SK-N-SH treated with all-trans-retinoic acid at 6 μM for 48 hours (cell line): ENCODE measurements at regions not wholly inside any gene's neighbourhood (a gene's known extent, or its start where the extent isn't known, plus 50 kb on each side); places are given as distances from the start of the nearest gene placed in this dataset.
A peak's percentile ranks its signal among the peaks of the same experiment; 100 is the strongest.

ENCODE experiments used
- ATAC-seq: fragments of 200-7000 bp; cut with Tn5 transposase; 3 replicates; pipeline ENCODE4 v1.9.1; 2020; ENCODE audit warnings: mild to moderate bottlenecking, moderate library complexity
- BACH2 ChIP-seq: fragments of 250-450 bp; sonication (Bioruptor Pico); IDR thresholded peaks from 2 replicates; pipeline ENCODE4 v1.9.0; 2021; ENCODE audit warnings: mild to moderate bottlenecking, borderline replicate concordance
- CSDC2 ChIP-seq: fragments of 250-450 bp; sonication (Bioruptor Pico); IDR thresholded peaks from 2 replicates; pipeline ENCODE4 v1.5.0; 2020; ENCODE audit warnings: mild to moderate bottlenecking, moderate library complexity
- ESRRG ChIP-seq: fragments of 250-450 bp; sonication (Bioruptor Pico); IDR thresholded peaks from 2 replicates; pipeline ENCODE4 v1.6.1; 2021; ENCODE audit warnings: mild to moderate bottlenecking
- GLIS3 ChIP-seq: fragments of 250-450 bp; sonication (Bioruptor Pico); IDR thresholded peaks from 2 replicates; pipeline ENCODE4 v1.5.0; 2020; ENCODE audit warnings: mild to moderate bottlenecking, moderate library complexity
- ISL1 ChIP-seq: fragments of 250-450 bp; sonication (Bioruptor Pico); IDR thresholded peaks from 2 replicates; pipeline ENCODE4 v2.1.2; 2022; ENCODE audit warnings: mild to moderate bottlenecking, moderate library complexity
- OSR1 ChIP-seq: fragments of 250-450 bp; sonication (Bioruptor Pico); IDR thresholded peaks from 2 replicates; pipeline ENCODE4 v1.8.0; 2022; ENCODE audit warnings: moderate library complexity, mild to moderate bottlenecking, inconsistent platforms
- PATZ1 ChIP-seq: fragments of 250-450 bp; sonication (Bioruptor Pico); IDR thresholded peaks from 2 replicates; pipeline ENCODE4 v1.8.0; 2020; ENCODE audit warnings: mild to moderate bottlenecking, moderate library complexity, borderline replicate concordance
- RARB ChIP-seq: fragments of 250-450 bp; sonication (Bioruptor Pico); IDR thresholded peaks from 2 replicates; pipeline ENCODE4 v1.8.0; 2021; ENCODE audit warnings: mild to moderate bottlenecking, moderate library complexity
- SNAI2 ChIP-seq: fragments of 250-450 bp; sonication (Bioruptor Pico); IDR thresholded peaks from 2 replicates; pipeline ENCODE4 v1.5.0; 2020; ENCODE audit warnings: mild to moderate bottlenecking, moderate library complexity
- TCF4 ChIP-seq: fragments of 250-450 bp; sonication (Bioruptor Pico); IDR thresholded peaks from 2 replicates; pipeline ENCODE4 v1.8.0; 2021; ENCODE audit warnings: mild to moderate bottlenecking, moderate library complexity, borderline replicate concordance
- TOX ChIP-seq: fragments of 250-450 bp; sonication (Bioruptor Pico); IDR thresholded peaks from 2 replicates; pipeline ENCODE4 v1.8.0; 2021; ENCODE audit warnings: mild to moderate bottlenecking, moderate library complexity, borderline replicate concordance
- ZFP3 ChIP-seq: fragments of 250-450 bp; sonication (Bioruptor Pico); IDR thresholded peaks from 2 replicates; pipeline ENCODE4 v1.5.0; 2020; ENCODE audit warnings: mild to moderate bottlenecking, moderate library complexity
- ZFP30 ChIP-seq: fragments of 450-650 bp; formaldehyde crosslinking; IDR thresholded peaks from 2 replicates; pipeline ENCODE4 v1.5.0; 2022; ENCODE audit warnings: mild to moderate bottlenecking, moderate library complexity
- ZNF565 ChIP-seq: fragments of 450-650 bp; formaldehyde crosslinking; conservative IDR thresholded peaks from 2 replicates; pipeline ENCODE4 v1.5.0; 2020; ENCODE audit warnings: low read depth, mild to moderate bottlenecking, moderate library complexity
- ZNF70 ChIP-seq: fragments of 450-650 bp; formaldehyde crosslinking; IDR thresholded peaks from 2 replicates; pipeline ENCODE4 v1.5.0; 2020; ENCODE audit warnings: mild to moderate bottlenecking, moderate library complexity
- ZNF8 ChIP-seq: fragments of 450-650 bp; formaldehyde crosslinking; IDR thresholded peaks from 2 replicates; pipeline ENCODE4 v1.5.0; 2020; ENCODE audit warnings: mild to moderate bottlenecking, moderate library complexity
- TF ChIP-seq, protein P1 (sequence below): fragments of 250-450 bp; sonication (Bioruptor Pico); IDR thresholded peaks from 2 replicates; pipeline ENCODE4 v1.8.0; 2021; ENCODE audit warnings: low read depth, mild to moderate bottlenecking, moderate library complexity, borderline replicate concordance
- TF ChIP-seq, protein P2 (sequence below): fragments of 250-450 bp; sonication (Bioruptor Pico); IDR thresholded peaks from 2 replicates; pipeline ENCODE4 v1.5.1; 2020; ENCODE audit warnings: low read depth, mild to moderate bottlenecking, moderate library complexity
- TF ChIP-seq, protein P3 (sequence below): fragments of 250-450 bp; sonication (Bioruptor Pico); IDR thresholded peaks from 2 replicates; pipeline ENCODE4 v1.5.0; 2020; ENCODE audit warnings: mild to moderate bottlenecking, moderate library complexity

DNA sequence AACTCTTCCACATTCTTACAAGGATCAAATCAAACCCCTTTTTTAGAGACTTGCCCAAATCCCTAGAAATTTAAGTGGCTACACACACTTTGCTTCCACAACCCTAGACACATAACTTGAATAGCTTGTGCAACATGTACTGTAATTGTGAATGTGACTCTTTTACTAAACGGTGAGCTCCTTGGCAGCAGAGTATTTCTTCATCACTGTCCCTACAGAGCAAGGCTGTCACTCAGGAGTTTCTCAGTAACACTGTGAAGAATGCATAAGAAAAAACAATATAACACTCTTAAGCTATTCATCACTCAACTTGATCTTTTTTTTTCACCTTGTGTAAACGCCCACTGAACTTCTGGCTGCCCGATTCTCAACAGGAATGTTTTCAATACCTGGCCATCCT is 53.8 kb upstream of the ADAMTS18 start:
- TF ChIP-seq RARB (CRISPR knock-in tag) (no peak), GLIS3 (CRISPR knock-in tag) (no peak), TOX (CRISPR knock-in tag) (no peak), TCF4 (CRISPR knock-in tag) (no peak)
- ATAC-seq, result no peak

DNA sequence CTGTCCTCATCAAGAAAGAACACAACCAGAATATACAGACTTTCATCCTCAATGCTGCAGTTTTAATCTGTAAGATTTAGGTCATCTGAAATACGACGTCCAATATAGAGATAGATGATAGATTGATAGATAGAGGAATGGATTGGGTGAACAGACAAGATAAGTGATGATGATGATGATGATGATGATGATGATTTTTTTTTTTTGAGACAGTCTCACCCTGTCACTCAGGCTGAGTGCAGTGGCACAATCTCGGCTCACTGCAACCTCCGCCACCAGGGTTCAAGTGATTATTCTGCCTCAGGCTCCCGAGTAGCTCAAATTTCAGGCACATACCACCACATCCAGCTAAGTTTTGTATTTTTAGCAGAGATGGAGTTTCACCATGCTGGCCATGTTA is 56.3 kb upstream of the ADAMTS18 start:
- no peak for ATAC-seq
- TF ChIP-seq GLIS3 (CRISPR knock-in tag), result no peak
- no peak for TF ChIP-seq ZFP30
- TF ChIP-seq ZNF8 (CRISPR knock-in tag), result no peak
- TF ChIP-seq, protein P1, sequence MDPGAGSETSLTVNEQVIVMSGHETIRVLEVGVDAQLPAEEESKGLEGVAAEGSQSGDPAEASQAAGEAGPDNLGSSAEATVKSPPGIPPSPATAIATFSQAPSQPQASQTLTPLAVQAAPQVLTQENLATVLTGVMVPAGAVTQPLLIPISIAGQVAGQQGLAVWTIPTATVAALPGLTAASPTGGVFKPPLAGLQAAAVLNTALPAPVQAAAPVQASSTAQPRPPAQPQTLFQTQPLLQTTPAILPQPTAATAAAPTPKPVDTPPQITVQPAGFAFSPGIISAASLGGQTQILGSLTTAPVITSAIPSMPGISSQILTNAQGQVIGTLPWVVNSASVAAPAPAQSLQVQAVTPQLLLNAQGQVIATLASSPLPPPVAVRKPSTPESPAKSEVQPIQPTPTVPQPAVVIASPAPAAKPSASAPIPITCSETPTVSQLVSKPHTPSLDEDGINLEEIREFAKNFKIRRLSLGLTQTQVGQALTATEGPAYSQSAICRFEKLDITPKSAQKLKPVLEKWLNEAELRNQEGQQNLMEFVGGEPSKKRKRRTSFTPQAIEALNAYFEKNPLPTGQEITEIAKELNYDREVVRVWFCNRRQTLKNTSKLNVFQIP (CRISPR knock-in tag), result no peak

DNA sequence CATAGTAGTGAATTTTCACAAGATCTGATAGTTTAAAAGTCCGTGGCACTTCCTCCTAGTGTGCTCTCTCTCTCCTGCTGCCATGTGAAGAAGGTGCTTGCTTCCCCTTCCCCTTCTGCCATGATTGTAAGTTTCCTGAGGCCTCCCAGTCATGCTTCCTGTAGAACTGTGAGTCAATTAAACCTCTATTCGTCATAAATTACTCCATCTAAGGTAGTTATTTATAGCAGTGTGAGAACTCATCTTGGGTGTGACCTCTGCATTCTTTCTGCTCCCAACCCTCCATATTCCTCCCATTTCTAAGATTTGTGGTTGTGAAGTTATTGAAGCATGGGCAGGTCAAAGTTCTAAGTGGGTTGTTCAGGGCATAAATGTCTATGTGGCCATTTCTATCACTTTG is 62.1 kb upstream of the ADAMTS18 start:
- no peak for TF ChIP-seq ZFP30
- no peak for TF ChIP-seq SNAI2 (CRISPR knock-in tag)
- no peak for TF ChIP-seq ZNF70 (CRISPR knock-in tag)
- TF ChIP-seq TOX (CRISPR knock-in tag), result no peak
- no peak for TF ChIP-seq ZNF565 (CRISPR knock-in tag)
- no peak for TF ChIP-seq BACH2 (CRISPR knock-in tag)
- TF ChIP-seq, protein P2, sequence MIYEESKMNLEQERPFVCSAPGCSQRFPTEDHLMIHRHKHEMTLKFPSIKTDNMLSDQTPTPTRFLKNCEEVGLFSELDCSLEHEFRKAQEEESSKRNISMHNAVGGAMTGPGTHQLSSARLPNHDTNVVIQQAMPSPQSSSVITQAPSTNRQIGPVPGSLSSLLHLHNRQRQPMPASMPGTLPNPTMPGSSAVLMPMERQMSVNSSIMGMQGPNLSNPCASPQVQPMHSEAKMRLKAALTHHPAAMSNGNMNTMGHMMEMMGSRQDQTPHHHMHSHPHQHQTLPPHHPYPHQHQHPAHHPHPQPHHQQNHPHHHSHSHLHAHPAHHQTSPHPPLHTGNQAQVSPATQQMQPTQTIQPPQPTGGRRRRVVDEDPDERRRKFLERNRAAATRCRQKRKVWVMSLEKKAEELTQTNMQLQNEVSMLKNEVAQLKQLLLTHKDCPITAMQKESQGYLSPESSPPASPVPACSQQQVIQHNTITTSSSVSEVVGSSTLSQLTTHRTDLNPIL (CRISPR knock-in tag), result no peak
- TF ChIP-seq, protein P3, sequence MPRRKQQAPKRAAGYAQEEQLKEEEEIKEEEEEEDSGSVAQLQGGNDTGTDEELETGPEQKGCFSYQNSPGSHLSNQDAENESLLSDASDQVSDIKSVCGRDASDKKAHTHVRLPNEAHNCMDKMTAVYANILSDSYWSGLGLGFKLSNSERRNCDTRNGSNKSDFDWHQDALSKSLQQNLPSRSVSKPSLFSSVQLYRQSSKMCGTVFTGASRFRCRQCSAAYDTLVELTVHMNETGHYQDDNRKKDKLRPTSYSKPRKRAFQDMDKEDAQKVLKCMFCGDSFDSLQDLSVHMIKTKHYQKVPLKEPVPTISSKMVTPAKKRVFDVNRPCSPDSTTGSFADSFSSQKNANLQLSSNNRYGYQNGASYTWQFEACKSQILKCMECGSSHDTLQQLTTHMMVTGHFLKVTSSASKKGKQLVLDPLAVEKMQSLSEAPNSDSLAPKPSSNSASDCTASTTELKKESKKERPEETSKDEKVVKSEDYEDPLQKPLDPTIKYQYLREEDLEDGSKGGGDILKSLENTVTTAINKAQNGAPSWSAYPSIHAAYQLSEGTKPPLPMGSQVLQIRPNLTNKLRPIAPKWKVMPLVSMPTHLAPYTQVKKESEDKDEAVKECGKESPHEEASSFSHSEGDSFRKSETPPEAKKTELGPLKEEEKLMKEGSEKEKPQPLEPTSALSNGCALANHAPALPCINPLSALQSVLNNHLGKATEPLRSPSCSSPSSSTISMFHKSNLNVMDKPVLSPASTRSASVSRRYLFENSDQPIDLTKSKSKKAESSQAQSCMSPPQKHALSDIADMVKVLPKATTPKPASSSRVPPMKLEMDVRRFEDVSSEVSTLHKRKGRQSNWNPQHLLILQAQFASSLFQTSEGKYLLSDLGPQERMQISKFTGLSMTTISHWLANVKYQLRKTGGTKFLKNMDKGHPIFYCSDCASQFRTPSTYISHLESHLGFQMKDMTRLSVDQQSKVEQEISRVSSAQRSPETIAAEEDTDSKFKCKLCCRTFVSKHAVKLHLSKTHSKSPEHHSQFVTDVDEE (CRISPR knock-in tag), result no peak
- TF ChIP-seq OSR1 (CRISPR knock-in tag), result no peak
- no peak for ATAC-seq

- TF ChIP-seq TCF4 (CRISPR knock-in tag), result no peak
- TF ChIP-seq RARB (CRISPR knock-in tag), result no peak
- TF ChIP-seq CSDC2 (CRISPR knock-in tag), result 0 out of 2 replicates have a peak, but pooled peaks have one; percentile 30
- ATAC-seq, result peak; percentile 78
Observed at GRCh38 chr16:77499373-77500285, 64.8 kb upstream of the ADAMTS18 start.

GRCh38 chr16:77500286-77500598 is 65.4 kb upstream of the ADAMTS18 start:
- ATAC-seq, result no peak
- no peak for TF ChIP-seq ZNF565 (CRISPR knock-in tag)
- TF ChIP-seq, protein P3 (CRISPR knock-in tag), result no peak
- no peak for TF ChIP-seq ESRRG (CRISPR knock-in tag)
- TF ChIP-seq ZFP3 (CRISPR knock-in tag), result no peak
- TF ChIP-seq, protein P2 (CRISPR knock-in tag), result no peak
- no peak for TF ChIP-seq BACH2 (CRISPR knock-in tag)
- TF ChIP-seq PATZ1 (CRISPR knock-in tag), result no peak
- TF ChIP-seq GLIS3 (CRISPR knock-in tag), result no peak
- no peak for TF ChIP-seq RARB (CRISPR knock-in tag)
- TF ChIP-seq, protein P1 (CRISPR knock-in tag), result no peak
- no peak for TF ChIP-seq ISL1 (CRISPR knock-in tag)
